ENCODE measurements at regions not wholly inside any gene's neighbourhood (a gene's known extent, or its start where the extent isn't known, plus 50 kb on each side); places are given as distances from the start of the nearest gene placed in this dataset.

DNA sequence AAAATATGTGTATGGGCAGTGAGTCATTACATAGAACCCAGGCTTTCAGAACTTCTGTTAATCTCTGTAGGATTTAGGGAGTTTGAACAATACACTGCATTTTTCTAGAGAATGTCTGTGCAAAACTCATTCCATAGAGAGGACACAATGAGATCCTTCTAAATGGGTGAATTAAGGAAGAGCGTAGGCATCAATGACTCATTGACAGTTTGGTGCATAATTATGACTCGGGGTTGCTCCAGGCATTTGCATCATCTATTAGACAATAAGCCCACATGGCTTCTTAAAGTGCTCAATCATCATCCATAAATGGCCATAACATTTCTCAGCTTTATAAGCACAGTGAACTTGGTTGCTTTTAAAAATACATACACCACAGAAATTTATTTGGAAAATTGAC, 625.5 kb downstream of the CDH26 start:
- TF ChIP-seq, protein P1, sequence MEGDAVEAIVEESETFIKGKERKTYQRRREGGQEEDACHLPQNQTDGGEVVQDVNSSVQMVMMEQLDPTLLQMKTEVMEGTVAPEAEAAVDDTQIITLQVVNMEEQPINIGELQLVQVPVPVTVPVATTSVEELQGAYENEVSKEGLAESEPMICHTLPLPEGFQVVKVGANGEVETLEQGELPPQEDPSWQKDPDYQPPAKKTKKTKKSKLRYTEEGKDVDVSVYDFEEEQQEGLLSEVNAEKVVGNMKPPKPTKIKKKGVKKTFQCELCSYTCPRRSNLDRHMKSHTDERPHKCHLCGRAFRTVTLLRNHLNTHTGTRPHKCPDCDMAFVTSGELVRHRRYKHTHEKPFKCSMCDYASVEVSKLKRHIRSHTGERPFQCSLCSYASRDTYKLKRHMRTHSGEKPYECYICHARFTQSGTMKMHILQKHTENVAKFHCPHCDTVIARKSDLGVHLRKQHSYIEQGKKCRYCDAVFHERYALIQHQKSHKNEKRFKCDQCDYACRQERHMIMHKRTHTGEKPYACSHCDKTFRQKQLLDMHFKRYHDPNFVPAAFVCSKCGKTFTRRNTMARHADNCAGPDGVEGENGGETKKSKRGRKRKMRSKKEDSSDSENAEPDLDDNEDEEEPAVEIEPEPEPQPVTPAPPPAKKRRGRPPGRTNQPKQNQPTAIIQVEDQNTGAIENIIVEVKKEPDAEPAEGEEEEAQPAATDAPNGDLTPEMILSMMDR (conservative IDR thresholded peaks at IDR 0.05; ENCODE audit: low read depth, low read length) = no peak
- no peak for TF ChIP-seq FOS (IDR thresholded peaks at IDR 0.05; ENCODE audit: low read depth, low read length)
